SKM-1 (cell line): ENCODE measurements at regions not wholly inside any gene's neighbourhood (a gene's known extent, or its start where the extent isn't known, plus 50 kb on each side); places are given as distances from the start of the nearest gene placed in this dataset.

ENCODE experiments used
- DNase-seq: peaks from one replicate; lab custom pipeline; 2025; ENCODE audit not compliant: unreplicated experiment; lab: John Stamatoyannopoulos, UW

DNA sequence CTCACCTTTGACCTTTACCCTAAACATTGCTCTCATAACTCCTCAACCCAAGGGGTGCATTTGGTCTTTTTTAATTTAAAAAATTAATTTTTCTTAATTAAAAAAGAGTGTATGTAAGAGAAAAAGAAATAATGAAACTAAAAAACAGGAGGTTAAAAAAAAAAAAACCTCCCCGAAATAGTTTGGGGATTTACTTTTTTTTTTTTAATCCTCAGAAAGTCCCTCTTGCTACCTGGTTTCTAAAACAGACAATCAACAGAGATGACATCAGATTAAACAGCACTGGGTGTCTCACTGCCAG, 301.3 kb downstream of the SOX9 start:
- DNase-seq, result no peak

DNA sequence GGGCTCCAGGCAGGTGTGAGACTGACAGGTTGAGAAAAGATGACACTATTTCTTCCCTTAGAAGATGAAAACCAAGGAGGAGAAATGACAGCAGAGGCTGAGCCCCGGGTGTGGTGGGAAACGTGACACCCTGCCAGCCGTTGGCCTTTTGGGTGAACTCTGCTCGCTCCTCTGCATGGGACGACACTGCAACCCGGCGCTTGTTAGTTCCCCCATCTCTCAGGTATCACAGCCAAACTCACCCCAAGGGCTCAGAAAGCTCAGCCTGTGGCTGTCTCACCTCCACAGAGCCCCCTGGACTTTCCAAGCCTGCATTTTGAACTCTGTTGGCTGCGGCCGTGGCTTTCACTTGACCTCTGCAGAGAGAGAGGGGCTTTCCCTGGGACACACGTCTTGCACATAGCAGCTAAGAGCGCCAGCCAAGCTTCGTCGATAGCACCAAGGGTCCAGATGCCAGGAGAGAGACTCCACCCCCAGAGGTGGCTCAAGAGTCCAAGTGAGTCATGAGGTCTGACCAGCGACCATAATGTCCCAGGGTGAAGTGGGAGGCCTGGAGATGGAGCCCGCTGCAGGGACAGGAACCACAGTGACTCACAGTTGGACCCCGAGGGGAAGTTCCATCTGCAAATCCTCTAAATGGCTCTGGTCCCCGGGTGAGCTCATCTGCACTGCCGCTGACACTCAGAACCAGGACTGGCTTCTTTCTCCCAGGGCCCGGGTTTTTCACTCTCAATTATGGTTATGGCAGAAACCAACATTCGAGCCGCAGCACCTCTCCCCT, 301.9 kb downstream of the SOX9 start:
- DNase-seq, result no peak

DNA sequence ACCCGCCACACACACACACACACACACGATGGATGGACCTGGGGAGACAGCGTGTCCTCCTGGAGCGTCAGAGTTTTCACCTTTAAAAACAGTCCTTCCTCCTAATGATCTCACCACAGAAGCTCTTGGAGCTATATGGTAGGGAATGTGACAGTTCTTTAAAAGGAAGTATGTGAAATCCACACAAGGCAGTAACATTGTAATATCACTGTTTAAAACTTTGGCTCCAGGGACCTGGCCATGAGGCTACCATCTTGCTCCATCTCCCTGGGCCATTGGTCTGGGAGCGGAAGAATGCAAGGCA, 302.4 kb downstream of the SOX9 start:
- no peak for DNase-seq

DNA sequence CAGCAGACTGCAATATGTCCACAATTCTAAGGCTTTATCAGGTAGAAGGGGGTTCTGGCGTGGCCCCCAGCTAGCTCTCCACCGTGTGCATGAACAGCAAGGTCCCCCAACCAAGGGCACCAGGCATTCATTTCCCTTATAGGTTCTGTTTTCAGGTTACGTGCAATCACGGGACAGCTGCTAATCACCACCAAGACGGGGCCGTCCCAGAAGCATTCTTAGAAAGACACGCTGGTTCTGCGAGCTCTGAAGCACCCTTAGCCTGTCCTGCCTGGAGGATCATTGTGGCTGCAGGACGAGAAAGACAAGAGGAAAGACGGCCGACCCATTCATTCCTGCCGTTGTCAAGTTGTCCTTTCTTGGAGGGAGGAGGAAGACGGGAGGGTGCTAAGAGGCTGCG, 302.9 kb downstream of the SOX9 start:
- no peak for DNase-seq

DNA sequence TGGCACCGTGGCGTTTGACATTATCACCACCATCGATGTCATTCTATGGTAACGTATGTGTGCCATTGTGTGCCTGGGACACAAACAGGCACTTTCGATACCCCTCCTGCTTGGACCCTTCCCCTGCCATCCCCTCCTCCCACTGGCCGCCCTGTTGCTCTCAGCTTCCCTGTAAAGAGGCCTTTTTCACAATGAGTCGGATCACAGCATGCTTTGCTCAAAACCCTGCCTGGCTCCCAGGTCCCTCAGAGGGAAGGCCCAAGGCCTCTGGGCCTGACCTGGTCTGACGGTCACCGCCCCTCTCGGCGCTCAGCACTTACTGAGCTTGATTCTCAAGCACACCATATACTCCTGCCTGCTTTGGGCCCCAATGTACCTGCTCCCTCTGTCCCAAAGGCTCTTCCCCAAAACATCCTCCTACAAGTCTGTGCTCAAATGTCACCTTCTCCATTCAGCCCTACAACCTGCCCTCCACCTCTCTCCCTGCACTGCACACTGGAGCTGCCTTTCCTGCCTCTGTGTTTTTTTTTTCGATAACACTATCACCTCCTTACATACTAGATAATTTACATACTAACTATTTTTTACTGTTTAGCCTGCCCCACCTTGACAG, 303.8 kb downstream of the SOX9 start:
- DNase-seq, result no peak

DNA sequence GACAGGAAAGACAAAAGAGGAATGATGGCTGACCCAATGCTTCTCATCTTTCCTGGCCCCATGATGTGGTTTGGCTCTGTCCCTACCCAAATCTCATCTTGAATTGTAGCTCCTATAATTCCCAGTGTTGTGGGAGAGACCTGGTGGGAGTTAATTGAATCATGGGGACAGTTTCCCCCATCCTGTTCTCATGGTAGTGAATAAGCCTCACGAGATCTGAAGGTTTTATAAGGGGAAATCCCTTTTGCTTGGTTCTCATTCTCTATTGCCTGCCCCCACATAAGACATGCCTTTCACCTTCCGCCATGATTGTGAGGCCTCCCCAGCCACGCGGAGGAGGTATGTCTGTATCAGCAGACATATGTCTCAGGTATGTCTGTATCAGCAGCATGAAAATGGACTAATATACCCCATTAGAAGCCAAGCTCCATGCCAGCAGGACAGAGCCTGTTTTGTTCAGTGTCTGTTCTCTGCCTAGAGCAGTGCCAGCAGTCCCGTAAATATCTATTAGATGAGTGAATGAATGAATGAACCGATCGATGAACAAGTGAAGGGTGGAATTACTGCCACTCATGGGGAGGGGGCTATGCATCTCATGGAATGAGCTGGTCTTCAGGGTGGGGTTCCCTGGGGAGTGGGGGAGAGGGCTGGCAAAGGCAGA, 304.4 kb downstream of the SOX9 start:
- no peak for DNase-seq

DNA sequence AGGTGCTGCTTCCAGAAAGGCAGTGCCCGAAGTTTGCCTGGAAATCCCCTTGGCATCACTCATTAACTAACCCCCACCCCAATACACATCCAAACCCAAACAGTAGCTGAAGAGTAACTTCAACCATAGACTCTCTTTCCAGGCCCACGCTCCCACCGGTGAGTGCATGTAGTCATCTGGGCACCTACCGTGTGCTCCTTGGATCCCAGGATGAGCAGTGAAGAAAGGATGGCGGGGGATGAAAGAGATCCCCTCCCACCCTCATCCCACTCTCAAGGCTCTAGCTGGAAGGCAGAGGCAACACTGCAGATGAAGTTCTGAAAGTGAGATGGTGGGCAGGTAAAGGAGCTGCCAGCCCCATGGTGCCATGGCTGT, 305.0 kb downstream of the SOX9 start:
- no peak for DNase-seq

DNA sequence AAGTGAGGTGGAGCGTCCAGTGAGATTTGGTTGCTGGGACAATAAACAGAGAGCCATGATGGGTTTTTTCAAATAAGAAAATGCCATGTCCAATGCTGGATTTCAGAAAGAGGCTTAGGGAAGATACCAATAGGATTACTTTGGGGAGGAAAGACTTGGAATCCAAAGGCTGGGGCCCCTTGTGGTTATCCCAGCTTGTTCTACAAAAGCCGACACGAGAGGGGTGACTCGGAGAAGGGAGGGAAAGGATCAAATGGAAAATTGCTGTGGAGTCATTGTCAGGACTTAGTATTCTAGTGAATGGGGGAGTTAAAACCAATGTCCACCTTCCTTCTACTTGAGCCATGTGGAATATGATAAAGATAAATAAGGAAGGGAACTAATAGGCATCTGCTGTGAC, 305.5 kb downstream of the SOX9 start:
- DNase-seq, result no peak

DNA sequence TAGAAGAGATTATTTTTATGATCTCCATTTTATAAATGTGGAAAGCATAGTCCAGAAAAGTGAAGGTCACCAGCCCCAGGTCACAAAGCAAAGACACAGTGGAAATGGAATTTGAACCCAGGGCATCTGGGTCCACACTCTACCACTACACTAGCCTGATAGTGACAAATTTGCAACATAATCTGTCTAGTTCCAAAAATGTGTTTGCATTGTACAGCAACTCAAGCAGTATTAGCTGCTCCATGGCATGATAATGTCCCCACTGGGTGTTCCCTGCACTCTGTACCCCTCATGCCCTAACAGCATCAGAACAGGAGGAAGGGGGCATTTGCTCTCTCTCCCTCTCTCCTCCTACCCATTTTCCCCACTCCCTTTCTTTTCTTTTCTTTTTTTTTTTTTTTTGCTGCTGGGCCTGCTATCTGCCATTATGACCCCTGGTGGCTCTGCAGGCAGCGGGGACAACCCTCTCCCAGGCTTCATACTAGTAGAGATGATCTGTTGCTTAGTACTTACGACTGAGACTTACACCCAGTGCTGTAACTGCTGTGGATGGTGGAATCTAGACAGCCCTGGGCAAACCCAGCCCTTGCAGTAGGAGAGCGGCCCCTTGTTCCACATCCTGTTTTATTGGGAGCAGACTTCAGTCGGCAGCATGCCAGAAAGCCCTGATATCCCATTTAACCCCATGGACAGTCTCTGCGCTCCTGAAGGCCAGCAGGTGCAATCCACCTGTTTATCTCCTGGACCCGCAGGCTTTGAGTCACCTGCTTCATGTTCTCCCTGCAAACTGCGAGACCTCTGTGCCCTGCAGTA, 306.3 kb downstream of the SOX9 start:
- no peak for DNase-seq

DNA sequence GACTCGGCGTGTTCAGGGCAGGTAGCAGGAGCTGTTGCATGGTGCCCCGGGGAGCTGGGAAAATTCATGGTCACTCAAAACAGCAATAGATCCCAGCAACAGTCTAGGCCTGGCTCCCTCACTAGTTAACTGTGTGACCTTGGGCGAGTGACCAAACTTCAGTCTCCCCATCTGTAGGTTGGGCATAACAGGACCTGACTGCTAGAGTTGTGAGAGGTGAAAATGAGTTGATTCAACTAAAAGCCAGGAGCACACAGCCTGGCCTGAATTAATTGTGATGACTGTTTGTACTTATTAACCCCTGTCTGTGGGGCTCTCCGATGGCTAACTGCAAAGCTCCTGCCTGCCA, 306.9 kb downstream of the SOX9 start:
- no peak for DNase-seq

DNA sequence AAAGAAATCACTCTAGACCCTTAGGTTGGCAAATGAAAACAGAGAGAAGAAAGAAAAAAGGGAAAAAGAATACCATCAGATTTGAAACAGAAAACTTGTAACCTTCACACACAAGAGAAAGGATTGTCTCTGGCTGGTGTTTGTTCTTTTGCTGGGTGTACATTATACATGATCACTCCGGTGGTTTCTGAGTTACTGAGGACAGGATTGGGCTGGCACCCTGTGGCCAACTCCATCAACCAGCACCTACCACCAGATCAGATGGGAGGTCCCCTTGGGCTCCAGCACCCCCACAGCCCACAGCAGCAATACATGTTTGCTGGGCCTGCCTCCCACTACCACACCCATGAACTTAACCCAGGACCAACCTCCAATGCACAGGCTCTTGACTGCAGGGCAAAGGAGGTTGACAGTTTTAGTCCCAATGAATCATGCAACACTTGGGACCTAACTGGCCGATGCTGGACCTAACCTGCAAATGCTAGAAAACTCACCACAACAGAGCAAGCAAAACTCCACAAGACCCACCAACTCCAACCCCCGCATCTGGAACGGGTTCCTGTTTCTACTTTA, 308.3 kb downstream of the SOX9 start:
- DNase-seq, result no peak

DNA sequence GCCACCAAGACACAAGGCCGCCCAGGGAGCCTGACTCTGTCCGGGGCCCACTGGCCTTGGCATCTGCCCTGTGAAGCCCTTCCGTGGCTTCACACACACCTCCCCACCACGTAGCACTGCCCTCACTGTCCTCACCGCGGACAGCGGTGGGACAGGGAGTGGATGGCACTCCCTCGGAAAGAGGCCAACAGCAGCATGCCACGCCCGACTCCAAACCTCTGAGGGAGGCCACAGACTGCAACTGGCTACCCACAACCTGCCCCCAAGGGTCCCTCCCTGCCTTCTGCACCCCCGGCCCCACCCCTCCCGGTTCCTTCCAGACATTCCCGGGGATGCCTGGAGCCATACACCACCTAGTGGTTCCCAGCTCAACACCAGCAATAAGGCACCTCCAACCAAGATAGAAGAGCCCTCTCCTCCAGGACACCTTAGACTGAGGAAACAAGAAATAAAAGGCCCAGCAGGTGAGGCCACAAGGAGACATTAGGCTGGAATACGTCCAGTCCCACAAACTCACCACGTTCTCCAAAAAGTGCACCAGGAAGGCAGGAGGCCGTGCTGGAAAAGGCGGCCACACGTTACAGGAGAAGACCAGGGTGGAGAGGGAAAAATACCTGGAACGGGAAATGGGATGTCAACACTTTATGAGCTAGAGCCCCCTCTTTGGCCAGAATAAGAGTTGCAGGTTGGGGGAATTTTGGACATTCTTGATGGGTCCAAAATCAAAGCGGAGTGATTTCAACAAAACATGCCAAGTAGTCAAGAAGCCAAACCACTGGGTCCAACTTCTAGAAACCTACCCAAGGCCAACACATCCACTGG, 310.0 kb downstream of the SOX9 start:
- DNase-seq, result no peak

DNA sequence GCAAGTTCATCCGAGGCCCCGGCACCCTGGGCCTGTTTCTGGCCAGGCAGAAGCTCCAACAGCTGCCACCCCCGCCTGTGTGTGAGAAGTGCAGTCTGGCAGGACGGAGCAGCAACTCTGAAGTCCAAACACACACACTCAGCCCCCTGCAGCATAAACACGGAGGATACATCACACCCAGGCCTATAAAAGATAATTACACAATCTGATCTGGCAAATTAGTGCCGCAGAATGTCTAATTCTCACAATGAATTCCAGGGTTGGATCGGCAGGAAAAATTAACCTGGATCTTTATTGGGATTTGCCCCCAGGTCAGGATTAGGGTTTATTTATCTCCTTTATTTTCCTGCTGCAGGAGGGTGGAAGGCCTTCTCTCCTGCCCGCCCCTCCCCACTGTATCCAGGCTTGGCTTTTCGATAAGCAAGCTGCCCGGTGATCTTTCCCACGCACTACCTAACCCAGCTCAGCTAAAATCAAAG, 311.4 kb downstream of the SOX9 start:
- DNase-seq, result no peak

DNA sequence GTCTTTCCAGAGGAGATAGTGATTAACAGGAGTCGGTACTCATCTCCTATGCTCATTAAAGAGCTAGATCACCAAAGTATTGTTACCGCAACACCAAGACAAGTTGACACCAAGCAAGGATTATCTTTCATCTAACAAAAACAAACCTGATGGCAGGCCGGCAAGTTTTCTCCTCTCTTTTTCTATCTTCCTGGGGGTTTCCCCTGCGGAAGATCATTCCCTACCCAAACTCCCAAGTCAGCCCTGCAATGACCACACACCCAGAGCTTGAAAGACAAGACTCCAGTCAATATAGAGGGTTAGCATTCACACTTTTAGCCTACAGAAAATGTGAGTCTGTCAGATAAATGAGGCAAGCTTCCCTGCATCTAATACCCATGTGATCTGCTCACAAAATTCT, 312.1 kb downstream of the SOX9 start:
- no peak for DNase-seq

DNA sequence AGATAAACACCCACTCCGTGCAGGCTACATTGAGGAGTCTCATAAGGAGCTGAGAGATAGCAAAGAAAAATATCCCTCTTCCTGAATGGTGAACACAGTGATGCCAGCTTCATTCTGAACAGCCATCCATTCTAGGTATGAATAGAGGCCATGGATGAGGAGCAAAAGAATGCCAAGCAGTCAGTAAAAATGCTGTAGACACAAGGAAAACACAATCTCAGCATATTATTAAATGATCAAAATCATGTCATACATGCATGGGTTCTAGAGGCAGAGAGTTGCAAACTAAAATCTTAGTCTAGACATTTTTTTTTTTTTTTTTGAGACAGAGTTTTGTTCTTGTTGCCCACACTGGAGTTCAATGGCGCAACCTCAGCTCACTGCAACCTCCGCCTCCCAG, 313.0 kb downstream of the SOX9 start:
- no peak for DNase-seq

DNA sequence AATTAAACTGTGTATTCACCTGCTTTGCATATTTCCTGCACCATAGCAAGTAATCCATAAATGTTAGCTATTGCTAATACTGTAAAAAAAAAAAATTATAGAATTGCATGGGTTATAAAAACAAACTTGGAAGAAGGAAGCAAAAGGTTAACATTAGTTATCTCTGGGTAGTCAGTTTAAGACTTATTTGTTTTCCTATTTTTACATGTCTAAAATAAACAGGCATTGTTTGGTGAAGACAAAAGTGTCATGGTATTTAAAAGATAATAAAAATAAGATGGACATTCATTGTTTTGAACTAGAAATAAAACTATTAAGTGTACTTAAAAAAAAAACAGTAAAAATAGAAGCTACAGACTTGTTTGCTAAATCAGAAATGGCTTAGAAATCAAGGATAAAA, 313.8 kb downstream of the SOX9 start:
- no peak for DNase-seq

DNA sequence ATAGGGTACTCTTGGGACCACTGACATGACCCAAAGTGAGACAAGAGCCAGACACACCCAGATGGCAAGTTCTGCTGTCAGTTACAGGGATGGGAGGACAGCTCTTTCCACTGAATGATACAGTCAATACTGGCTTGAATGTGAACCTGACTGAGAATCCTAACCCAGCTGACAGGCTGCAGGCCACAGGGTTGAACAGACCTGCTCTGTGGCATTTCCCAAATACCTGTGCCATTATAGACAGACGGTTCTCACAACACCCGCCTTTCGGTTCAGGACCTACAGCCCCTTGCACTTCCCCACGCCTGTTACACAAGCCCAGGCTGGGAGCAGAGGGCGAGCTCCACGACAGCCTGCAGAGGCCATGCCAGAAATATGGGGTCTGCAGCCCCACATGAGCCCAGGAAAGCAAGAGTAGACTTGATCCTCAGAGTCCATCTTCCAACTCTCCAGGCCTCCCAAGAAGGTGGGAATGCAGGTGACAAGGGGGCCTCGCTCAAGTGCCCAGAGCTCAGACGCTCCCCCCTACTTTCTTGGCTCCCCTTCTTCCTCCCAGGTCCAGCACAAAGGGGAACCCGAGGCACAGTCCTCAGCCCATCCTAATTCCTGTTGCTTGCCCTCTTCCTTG, 314.3 kb downstream of the SOX9 start:
- DNase-seq, result no peak

DNA sequence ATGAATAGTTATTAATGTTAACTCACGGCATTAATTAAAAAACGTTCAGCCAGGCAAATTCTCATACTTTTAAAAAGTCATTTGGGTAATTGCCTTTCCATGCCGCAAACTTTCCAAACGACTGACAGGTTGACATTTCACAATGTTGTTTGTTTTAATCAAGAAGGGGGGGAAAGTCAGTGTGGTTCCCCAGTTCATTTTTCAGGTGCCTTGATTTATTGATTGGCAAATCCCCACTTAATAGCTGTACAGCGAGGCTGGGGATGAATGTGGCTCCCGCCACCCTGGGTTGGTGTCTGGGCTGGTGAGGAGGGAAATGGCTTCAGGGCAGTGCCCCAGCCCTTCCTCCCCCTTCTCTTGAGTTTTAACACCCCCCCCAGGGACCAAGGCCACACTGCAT, 318.0 kb downstream of the SOX9 start:
- DNase-seq, result no peak

DNA sequence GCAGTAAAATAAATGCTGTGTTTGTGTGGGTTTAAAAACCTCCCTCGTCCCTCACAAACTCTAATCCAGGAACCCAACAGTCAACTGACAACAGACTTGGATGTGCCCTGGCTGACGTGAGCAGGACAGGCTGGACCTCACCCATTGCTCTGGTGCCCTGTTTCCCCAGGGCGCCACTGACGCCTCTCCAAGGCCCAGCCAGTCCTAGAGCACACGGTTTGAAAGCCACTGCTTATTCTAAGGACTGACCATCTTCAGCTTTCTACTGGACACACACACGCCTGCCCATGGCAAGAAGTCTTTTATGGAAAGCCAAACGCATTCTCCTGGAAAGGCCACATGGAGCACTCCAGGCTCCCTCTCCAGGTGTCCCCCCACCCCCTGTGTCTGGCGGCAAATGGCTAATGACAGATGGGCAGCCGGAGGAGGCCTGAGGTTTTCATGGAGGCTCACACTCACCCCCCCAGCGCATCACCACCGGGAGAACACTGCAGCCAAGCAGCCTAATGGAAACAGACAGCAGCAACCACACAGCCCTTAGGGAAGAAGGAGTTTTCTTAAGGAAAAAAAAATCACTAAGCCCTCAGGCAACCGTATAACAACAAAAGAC, 319.2 kb downstream of the SOX9 start:
- no peak for DNase-seq

DNA sequence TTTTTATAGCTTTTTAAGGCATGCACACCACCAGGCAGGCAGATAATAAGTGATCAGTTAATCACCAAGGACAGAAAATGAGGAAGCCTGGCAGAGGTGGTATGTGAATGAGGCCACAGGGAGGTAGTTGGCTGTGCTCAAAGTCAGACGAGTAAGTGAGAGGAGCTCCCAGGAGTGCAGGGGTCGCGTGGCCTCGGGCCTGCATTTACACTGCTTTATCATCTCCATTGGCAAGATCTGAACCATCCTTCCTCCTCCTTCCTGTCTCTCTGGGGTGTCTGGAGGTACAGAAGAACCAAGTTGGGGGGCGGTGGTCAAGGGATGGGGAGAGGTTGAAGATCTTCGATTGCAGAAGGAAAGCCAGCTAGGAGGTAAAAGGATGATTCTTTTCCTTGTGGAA, 320.1 kb downstream of the SOX9 start:
- no peak for DNase-seq
